MM.1S (cell line): ENCODE measurements at regions not wholly inside any gene's neighbourhood (a gene's known extent, or its start where the extent isn't known, plus 50 kb on each side); places are given as distances from the start of the nearest gene placed in this dataset.

Source experiments
- DNase-seq: peaks from one replicate; pipeline ENCODE4 v3.0.0-alpha.2; 2015
- H2AFZ ChIP-seq: fragments of 300-600 bp; sonication (generic); 2 replicates; pipeline ENCODE4 v1.6.0; 2016; ENCODE audit warnings: antibody characterized with exemption, low read length
- H3F3A ChIP-seq: fragments of 300-600 bp; sonication (generic); 2 replicates; pipeline ENCODE4 v1.6.1; 2016; ENCODE audit warnings: mild to moderate bottlenecking, antibody characterized with exemption, low read length, moderate library complexity, mixed read lengths; ENCODE audit not compliant: insufficient read depth
- H3K27ac ChIP-seq: fragments of 300-600 bp; sonication (generic); 2 replicates; pipeline ENCODE4 v1.5.1; 2016; ENCODE audit warnings: mild to moderate bottlenecking, low read length
- H3K27me3 ChIP-seq: fragments of 300-600 bp; sonication (generic); replicated peaks from 2 replicates; pipeline ENCODE4 v1.6.0; 2016; ENCODE audit warnings: low read length; ENCODE audit not compliant: insufficient read depth
- H3K36me3 ChIP-seq: fragments of 300-600 bp; sonication (generic); replicated peaks from 2 replicates; pipeline ENCODE4 v1.6.1; 2016; ENCODE audit warnings: mild to moderate bottlenecking, low read length, mixed read lengths; ENCODE audit not compliant: insufficient read depth
- H3K4me1 ChIP-seq: fragments of 300-600 bp; sonication (generic); 2 replicates; pipeline ENCODE4 v1.6.1; 2016; ENCODE audit warnings: low read length, mixed read lengths
- H3K4me2 ChIP-seq: fragments of 300-600 bp; sonication (generic); 2 replicates; pipeline ENCODE4 v1.6.0; 2016; ENCODE audit warnings: low read depth, low read length
- H3K4me3 ChIP-seq: fragments of 300-600 bp; sonication (generic); 2 replicates; pipeline ENCODE4 v1.5.1; 2016; ENCODE audit warnings: low read length, mixed read lengths
- H3K79me2 ChIP-seq: fragments of 300-600 bp; sonication (generic); 2 replicates; pipeline ENCODE4 v1.6.1; 2016; ENCODE audit warnings: mixed run types, low read length, mixed read lengths
- H3K9ac ChIP-seq: fragments of 300-600 bp; sonication (generic); 2 replicates; pipeline ENCODE4 v1.6.1; 2016; ENCODE audit warnings: low read length, mixed read lengths
- H3K9me2 ChIP-seq: fragments of 300-600 bp; sonication (generic); replicated peaks from 2 replicates; pipeline ENCODE4 v1.6.1; 2016; ENCODE audit warnings: mild to moderate bottlenecking, low read length, mixed read lengths; ENCODE audit not compliant: insufficient read depth
- H3K9me3 ChIP-seq: fragments of 300-600 bp; sonication (generic); replicated peaks from 2 replicates; pipeline ENCODE4 v1.6.1; 2016; ENCODE audit warnings: mild to moderate bottlenecking, low read length, mixed read lengths; ENCODE audit not compliant: insufficient read depth
- H4K20me1 ChIP-seq: fragments of 300-600 bp; sonication (generic); 2 replicates; pipeline ENCODE4 v1.6.1; 2016; ENCODE audit warnings: mild to moderate bottlenecking, low read length, moderate library complexity, mixed read lengths; ENCODE audit not compliant: insufficient read depth
- CTCF ChIP-seq: fragments of 300-600 bp; sonication (generic); IDR thresholded peaks from 2 replicates; pipeline ENCODE4 v1.5.1; 2016; ENCODE audit warnings: antibody characterized with exemption, low read length, mixed read lengths
- EZH2 ChIP-seq: fragments of 300-600 bp; sonication (generic); optimal IDR thresholded peaks from 2 replicates; pipeline ENCODE3; 2017; ENCODE audit warnings: low read depth, mild to moderate bottlenecking, antibody characterized with exemption, low read length, mixed read lengths
- EZH2phosphoT487 ChIP-seq: fragments of 300-600 bp; sonication (generic); IDR thresholded peaks from 2 replicates; pipeline ENCODE4 v1.6.1; 2018; ENCODE audit warnings: antibody characterized with exemption, low read length

- Histone ChIP-seq H3K79me2 (no peaks in the 10 kb centered on the region), H3K4me1 (no peaks in the 10 kb centered on the region), H4K20me1 (no peaks in the 10 kb centered on the region), H3K4me2 (no peak overlapping the region), H3K27me3 (no peaks in the 10 kb centered on the region), H3K9me2 (no peaks in the 10 kb centered on the region), H3F3A (no peaks in the 10 kb centered on the region), H3K27ac (no peak overlapping the region), H3K36me3 (no peaks in the 10 kb centered on the region), H2AFZ (no peak overlapping the region), H3K4me3 (no peak overlapping the region), H3K9ac (no peak overlapping the region), H3K9me3 (no peaks in the 10 kb centered on the region)
- no peak for DNase-seq
- TF ChIP-seq EZH2 = no peak
- no peak for TF ChIP-seq EZH2phosphoT487
- no peak for TF ChIP-seq CTCF
Measured at GRCh38 chr2:89848114-89848513, 1156.6 kb downstream of the RPIA start.

GRCh38 chr2:89848763-89849368 lies 1157.4 kb downstream of the RPIA start:
- no peaks in the 10 kb centered on the region for H3K9me3 ChIP-seq
- TF ChIP-seq EZH2phosphoT487 (no peak), CTCF (no peak)
- H3K4me1 ChIP-seq = no peaks in the 10 kb centered on the region
- no peak overlapping the region for H3K27ac ChIP-seq
- no peak overlapping the region for H3K4me2 ChIP-seq
- no peaks in the 10 kb centered on the region for H3K9me2 ChIP-seq
- DNase-seq = no peak
- H3F3A ChIP-seq = no peaks in the 10 kb centered on the region
- H3K4me3 ChIP-seq = no peak overlapping the region
- H2AFZ ChIP-seq = no peak overlapping the region
- no peaks in the 10 kb centered on the region for H3K79me2 ChIP-seq
- H4K20me1 ChIP-seq = no peaks in the 10 kb centered on the region
- no peaks in the 10 kb centered on the region for H3K27me3 ChIP-seq
- H3K36me3 ChIP-seq = no peaks in the 10 kb centered on the region
- no peak overlapping the region for H3K9ac ChIP-seq

GRCh38 chr2:89849731-89850130 lies 1158.3 kb downstream of the RPIA start:
- H3K9ac ChIP-seq = no peak overlapping the region
- no peaks in the 10 kb centered on the region for H3K36me3 ChIP-seq
- H3K4me3 ChIP-seq = no peak overlapping the region
- no peak overlapping the region for H2AFZ ChIP-seq
- no peaks in the 10 kb centered on the region for H3K9me2 ChIP-seq
- H3K27me3 ChIP-seq = no peaks in the 10 kb centered on the region
- H4K20me1 ChIP-seq = no peaks in the 10 kb centered on the region
- DNase-seq = no peak
- H3K27ac ChIP-seq = no peak overlapping the region
- no peaks in the 10 kb centered on the region for H3K9me3 ChIP-seq
- no peaks in the 10 kb centered on the region for H3F3A ChIP-seq
- no peaks in the 10 kb centered on the region for H3K4me1 ChIP-seq
- TF ChIP-seq EZH2 (no peak), CTCF (no peak), EZH2phosphoT487 (no peak)
- no peak overlapping the region for H3K4me2 ChIP-seq
- no peaks in the 10 kb centered on the region for H3K79me2 ChIP-seq
